CD4-positive, CD25-positive, alpha-beta regulatory T cell (primary cell): ENCODE measurements at regions not wholly inside any gene's neighbourhood (a gene's known extent, or its start where the extent isn't known, plus 50 kb on each side); places are given as distances from the start of the nearest gene placed in this dataset.

Experiments used
- ATAC-seq, 2 donors: fragments of 150-1000 bp; cut with Tn5 transposase; one replicate each; pipeline ENCODE4 v1.10.0; 2021; ENCODE audit warnings: low read depth in 2 of 2, moderate number of reproducible peaks in 2 of 2, moderate library complexity in 1 of 2
- DNase-seq, 3 donors: peaks; one replicate each; pipeline versions ENCODE4 v3.0.0 to v3.0.0-alpha.2; 2012 to 2022; ENCODE audit warnings: mixed read lengths in 1 of 3
- H3K27ac ChIP-seq: one replicate; pipeline ENCODE4 v1.7.0; 2013; ENCODE audit warnings: mild to moderate bottlenecking, low read length; ENCODE audit not compliant: insufficient read depth, poor library complexity, severe bottlenecking
- H3K27me3 ChIP-seq: one replicate; pipeline ENCODE4 v1.7.0; 2013; ENCODE audit warnings: low read length; ENCODE audit not compliant: control insufficient read depth, insufficient read depth
- H3K36me3 ChIP-seq: one replicate; pipeline ENCODE4 v1.7.0; 2013; ENCODE audit warnings: mild to moderate bottlenecking, low read length, moderate library complexity; ENCODE audit not compliant: control insufficient read depth, insufficient read depth
- H3K4me1 ChIP-seq: 2 replicates; pipeline ENCODE4 v1.7.0; 2013; ENCODE audit warnings: mild to moderate bottlenecking, low read length; ENCODE audit not compliant: insufficient read depth, control insufficient read depth, poor library complexity, severe bottlenecking
- H3K4me3 ChIP-seq: one replicate; pipeline ENCODE4 v1.7.0; 2013; ENCODE audit warnings: low read depth, mild to moderate bottlenecking, low read length, moderate library complexity
- H3K9me3 ChIP-seq, 2 experiments: 1 replicate in 1 of 2; 2 replicates in 1 of 2; pipeline ENCODE4 v1.7.0; 2013; ENCODE audit warnings: low read length in 2 of 2, mild to moderate bottlenecking in 1 of 2, moderate library complexity in 1 of 2; ENCODE audit not compliant: control insufficient read depth in 2 of 2
- H3K27ac Mint-ChIP-seq, 3 donors: one replicate each; pipeline ENCODE4 v1.8.0; 2020 to 2022; ENCODE audit warnings: mild to moderate bottlenecking in 3 of 3, mixed read lengths in 3 of 3, moderate library complexity in 2 of 3
- H3K27me3 Mint-ChIP-seq: one replicate; pipeline ENCODE4 v1.8.0; 2022; ENCODE audit warnings: mild to moderate bottlenecking, mixed read lengths
- H3K36me3 Mint-ChIP-seq: one replicate; pipeline ENCODE4 v1.8.0; 2020; ENCODE audit warnings: mixed read lengths
- H3K4me1 Mint-ChIP-seq, 4 donors: one replicate each; pipeline ENCODE4 v1.8.0; 2020 to 2022; ENCODE audit warnings: mixed read lengths in 4 of 4, mild to moderate bottlenecking in 1 of 4
- H3K4me3 Mint-ChIP-seq, 4 donors: one replicate each; pipeline ENCODE4 v1.8.0; 2020 to 2022; ENCODE audit warnings: mild to moderate bottlenecking in 4 of 4, mixed read lengths in 4 of 4, moderate library complexity in 3 of 4
- H3K9me3 Mint-ChIP-seq, 7 donors: one replicate each; pipeline ENCODE4 v1.8.0; 2020 to 2022; ENCODE audit warnings: mixed read lengths in 7 of 7, mild to moderate bottlenecking in 3 of 7, moderate library complexity in 2 of 7

DNA sequence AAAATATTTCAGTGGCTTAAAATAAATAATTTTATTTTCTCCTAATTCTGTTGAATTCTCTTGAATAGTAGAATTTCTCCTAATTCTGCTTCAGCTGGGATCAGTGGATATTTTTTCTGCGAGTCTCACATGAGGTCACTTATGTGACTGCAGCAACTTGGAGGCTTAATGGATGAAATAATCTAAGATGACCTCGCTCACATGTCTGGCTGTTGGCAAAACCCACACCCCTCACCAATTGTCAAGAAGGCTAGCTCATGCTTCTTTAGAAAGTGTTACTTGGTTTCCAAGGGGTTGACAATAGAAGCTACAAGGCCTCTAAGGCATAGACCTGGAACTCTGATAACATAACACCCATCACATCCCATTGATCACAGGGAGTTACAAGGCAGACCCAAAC lies 156.9 kb upstream of the DPYD start:
- H3K9me3 Mint-ChIP-seq, result peaks cover 0 to 1% (median 0%) of the 10 kb centered on the region in 7 donors
- H3K27ac Mint-ChIP-seq, result no peak overlapping the region
- no peak for ATAC-seq

DNA sequence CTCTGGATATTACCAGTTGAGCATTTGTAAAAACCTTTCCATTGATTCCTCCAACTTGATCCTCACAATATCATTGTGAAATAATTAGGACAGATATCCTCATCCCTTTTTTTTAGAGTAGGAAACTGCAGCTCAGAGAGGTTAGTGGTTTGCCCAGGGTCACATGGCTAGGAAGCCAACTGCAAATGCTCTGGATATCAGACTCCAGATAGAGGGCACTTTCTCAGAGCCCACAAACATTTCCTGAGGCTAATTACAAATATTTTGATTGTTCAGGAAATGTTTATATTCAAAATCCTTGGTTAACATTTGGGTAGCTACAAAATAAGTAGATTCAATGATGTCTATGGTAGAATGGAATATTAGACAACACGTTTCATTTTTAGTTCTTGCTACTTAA lies 154.8 kb upstream of the DPYD start:
- Histone ChIP-seq H3K4me3 (no peak overlapping the region), H3K4me1 (no peaks in the 10 kb centered on the region), H3K27ac (no peak overlapping the region), H3K36me3 (no peaks in the 10 kb centered on the region), H3K9me3 (no peaks in the 10 kb centered on the region), H3K27me3 (no peaks in the 10 kb centered on the region)
- no peak overlapping the region for H3K27ac Mint-ChIP-seq
- H3K9me3 Mint-ChIP-seq, result peaks cover 0 to 1% (median 0%) of the 10 kb centered on the region in 7 donors
- H3K4me3 Mint-ChIP-seq, result no peak overlapping the region
- ATAC-seq, result no peak
- H3K4me1 Mint-ChIP-seq, result no peaks in the 10 kb centered on the region
- no peaks in the 10 kb centered on the region for H3K27me3 Mint-ChIP-seq
- H3K36me3 Mint-ChIP-seq, result no peaks in the 10 kb centered on the region
- no peak for DNase-seq

More for the DNA sequence above, 156.9 kb upstream of the DPYD start:
- no peaks in the 10 kb centered on the region for H3K27me3 ChIP-seq
- no peaks in the 10 kb centered on the region for H3K9me3 ChIP-seq
- H3K27me3 Mint-ChIP-seq, result no peaks in the 10 kb centered on the region
- H3K4me3 Mint-ChIP-seq, result no peak overlapping the region
- no peak overlapping the region for H3K4me3 ChIP-seq
- DNase-seq, result no peak
- no peaks in the 10 kb centered on the region for H3K4me1 ChIP-seq
- no peaks in the 10 kb centered on the region for H3K4me1 Mint-ChIP-seq
- H3K27ac ChIP-seq, result no peak overlapping the region
- no peaks in the 10 kb centered on the region for H3K36me3 ChIP-seq
- no peaks in the 10 kb centered on the region for H3K36me3 Mint-ChIP-seq

DNA sequence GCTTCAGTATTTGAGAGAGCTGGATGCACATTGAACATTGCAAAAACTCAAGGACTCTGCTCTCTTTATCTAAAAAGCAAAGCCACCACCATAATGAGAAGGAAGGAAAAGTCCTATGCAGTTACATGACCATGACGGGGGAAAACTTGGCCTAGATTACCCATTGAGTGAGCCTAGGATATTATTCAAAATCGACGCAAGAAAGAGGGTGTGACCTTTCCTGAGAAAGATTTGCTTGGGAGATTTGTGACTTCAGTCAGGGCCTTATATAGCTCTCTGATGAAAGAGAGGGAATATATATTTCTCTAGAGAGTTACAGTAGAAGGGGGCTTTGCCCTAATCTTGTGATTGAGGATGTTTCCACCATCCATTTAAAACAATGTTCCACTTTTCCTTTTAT lies 153.0 kb upstream of the DPYD start:
- Histone ChIP-seq H3K27ac (no peak overlapping the region), H3K4me1 (no peaks in the 10 kb centered on the region), H3K27me3 (peaks cover 1% of the 10 kb centered on the region), H3K9me3 (no peaks in the 10 kb centered on the region), H3K36me3 (no peaks in the 10 kb centered on the region), H3K4me3 (no peak overlapping the region)
- DNase-seq, result no peak
- Mint-ChIP-seq H3K9me3 (no peaks in the 10 kb centered on the region), H3K27ac (peak overlapping the region in 1 of 3 donors; percentile 58), H3K4me3 (no peak overlapping the region), H3K36me3 (no peaks in the 10 kb centered on the region), H3K27me3 (no peaks in the 10 kb centered on the region), H3K4me1 (no peaks in the 10 kb centered on the region)
- ATAC-seq, result no peak

DNA sequence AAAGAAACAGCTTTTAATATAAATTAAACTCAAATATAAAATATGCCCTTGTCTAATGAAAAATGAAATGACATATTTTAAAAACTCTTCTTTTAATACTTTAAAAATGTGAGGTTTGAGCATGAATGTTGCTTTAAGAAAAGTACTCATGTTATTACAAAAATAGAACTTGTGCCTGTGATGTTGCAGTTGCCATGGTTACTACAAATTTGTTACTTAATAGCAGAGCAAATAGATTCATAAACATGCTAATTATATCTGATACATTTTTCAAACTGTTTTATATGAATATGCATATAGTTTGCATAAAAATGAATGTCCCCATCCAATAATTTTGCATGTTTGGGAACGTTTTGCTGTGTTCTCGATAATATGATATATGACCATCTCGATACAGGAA lies 152.3 kb upstream of the DPYD start:
- H3K9me3 Mint-ChIP-seq, result no peaks in the 10 kb centered on the region
- Histone ChIP-seq H3K27me3 (peaks cover 1% of the 10 kb centered on the region), H3K36me3 (no peaks in the 10 kb centered on the region), H3K4me3 (no peak overlapping the region), H3K4me1 (no peaks in the 10 kb centered on the region), H3K27ac (no peak overlapping the region), H3K9me3 (no peaks in the 10 kb centered on the region)
- H3K4me3 Mint-ChIP-seq, result no peak overlapping the region
- DNase-seq (no peak), ATAC-seq (no peak)
- H3K27ac Mint-ChIP-seq, result no peak overlapping the region
- H3K36me3 Mint-ChIP-seq, result no peaks in the 10 kb centered on the region
- H3K27me3 Mint-ChIP-seq, result no peaks in the 10 kb centered on the region
- no peaks in the 10 kb centered on the region for H3K4me1 Mint-ChIP-seq

DNA sequence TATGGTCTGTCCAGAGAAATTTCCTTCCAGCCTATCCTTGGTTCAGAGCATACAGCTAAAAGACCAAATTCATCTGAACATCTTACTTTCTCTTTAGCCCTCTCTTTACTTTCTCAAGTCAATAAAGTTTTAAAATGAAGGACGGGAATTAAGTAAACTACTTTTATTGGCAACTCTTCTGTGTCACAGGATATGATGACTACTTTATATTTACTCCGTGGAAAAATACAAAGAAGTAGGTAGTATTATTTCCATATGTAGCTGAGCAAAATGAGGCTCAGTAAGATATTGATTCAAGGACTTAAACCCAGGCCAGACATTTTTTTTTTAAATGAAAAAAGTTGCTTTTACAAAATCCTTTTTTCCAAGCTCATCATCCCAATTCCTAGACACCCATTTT lies 151.2 kb upstream of the DPYD start:
- H3K4me1 ChIP-seq, result no peaks in the 10 kb centered on the region
- Mint-ChIP-seq H3K27ac (no peak overlapping the region), H3K36me3 (no peaks in the 10 kb centered on the region), H3K4me1 (no peaks in the 10 kb centered on the region), H3K27me3 (no peaks in the 10 kb centered on the region), H3K9me3 (no peaks in the 10 kb centered on the region), H3K4me3 (no peak overlapping the region)
- no peak overlapping the region for H3K4me3 ChIP-seq
- no peak overlapping the region for H3K27ac ChIP-seq
- peaks cover 1% of the 10 kb centered on the region for H3K27me3 ChIP-seq
- H3K9me3 ChIP-seq, result no peaks in the 10 kb centered on the region
- no peaks in the 10 kb centered on the region for H3K36me3 ChIP-seq
- no peak for DNase-seq
- no peak for ATAC-seq

DNA sequence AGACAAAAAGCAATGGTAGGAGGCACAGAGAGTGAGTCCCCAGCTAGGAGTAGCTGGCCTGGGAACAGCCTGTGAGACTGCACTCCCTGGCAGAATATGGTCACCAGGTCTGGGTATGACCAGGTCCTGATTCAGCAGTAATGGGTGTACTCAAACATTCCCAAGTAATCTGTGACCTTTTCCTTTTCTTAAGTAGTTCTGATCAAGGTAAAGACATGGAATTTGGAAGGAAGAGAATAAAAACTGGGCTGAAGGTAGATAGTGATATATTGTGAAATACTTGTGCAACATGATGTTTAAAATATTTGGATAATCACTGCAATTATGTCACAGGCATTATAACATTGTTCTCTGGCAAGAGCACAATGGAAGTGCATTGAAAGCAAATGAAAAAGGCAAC lies 147.2 kb upstream of the DPYD start:
- no peak for DNase-seq
- no peak overlapping the region for H3K4me3 ChIP-seq
- no peak overlapping the region for H3K27ac ChIP-seq
- H3K36me3 ChIP-seq, result no peaks in the 10 kb centered on the region
- Mint-ChIP-seq H3K9me3 (peaks cover 0 to 2% (median 0%) of the 10 kb centered on the region in 7 donors), H3K27me3 (peaks cover 5% of the 10 kb centered on the region), H3K4me3 (no peak overlapping the region), H3K4me1 (no peaks in the 10 kb centered on the region), H3K27ac (no peak overlapping the region), H3K36me3 (no peaks in the 10 kb centered on the region)
- no peak for ATAC-seq
- H3K27me3 ChIP-seq, result peaks cover 1% of the 10 kb centered on the region
- H3K9me3 ChIP-seq, result no peaks in the 10 kb centered on the region
- H3K4me1 ChIP-seq, result no peaks in the 10 kb centered on the region

DNA sequence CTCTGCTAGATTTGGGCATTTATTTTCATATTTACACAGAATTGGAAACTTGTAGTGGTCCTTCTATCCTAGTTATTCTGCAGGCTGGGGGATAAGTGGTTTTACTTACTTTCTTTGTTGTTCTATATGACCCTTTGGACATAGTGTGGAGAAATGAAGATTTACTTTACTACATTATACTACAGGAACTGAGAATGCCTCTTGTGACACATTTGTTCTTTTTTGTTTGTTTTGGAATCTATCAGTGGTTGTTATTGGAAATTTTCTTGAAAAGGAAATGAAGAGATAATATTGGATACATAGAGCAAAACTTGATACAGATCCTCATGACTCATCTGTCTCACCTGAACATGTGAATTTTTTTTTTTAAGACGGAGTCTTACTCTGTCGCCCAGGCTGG lies 146.1 kb upstream of the DPYD start:
- peaks cover 5% of the 10 kb centered on the region for H3K27me3 Mint-ChIP-seq
- H3K4me3 Mint-ChIP-seq, result no peak overlapping the region
- no peak for DNase-seq

DNA sequence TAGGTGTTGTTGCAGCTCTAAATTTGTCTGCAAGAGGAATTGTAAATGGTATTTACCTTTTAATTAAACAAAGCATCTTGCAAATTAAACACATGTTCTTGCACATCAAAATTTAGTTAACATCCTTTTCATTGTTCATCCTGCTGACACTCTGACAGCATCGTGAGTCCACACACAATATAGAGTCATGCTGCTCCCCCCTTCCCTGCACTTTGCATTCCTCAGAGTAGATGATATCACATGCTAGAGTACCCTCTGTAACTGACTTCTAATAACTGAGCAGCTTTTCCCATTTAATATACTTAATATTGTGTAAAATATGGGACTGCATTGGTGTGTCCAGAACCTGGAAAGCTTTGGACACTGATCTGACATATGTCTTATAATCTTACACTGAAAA lies 138.8 kb upstream of the DPYD start:
- Mint-ChIP-seq H3K4me1 (no peaks in the 10 kb centered on the region), H3K27ac (no peak overlapping the region), H3K27me3 (peaks cover 45% of the 10 kb centered on the region), H3K9me3 (no peaks in the 10 kb centered on the region), H3K36me3 (no peaks in the 10 kb centered on the region), H3K4me3 (no peak overlapping the region)
- peaks cover 8% of the 10 kb centered on the region for H3K27me3 ChIP-seq
- DNase-seq (no peak), ATAC-seq (no peak)
- H3K4me1 ChIP-seq, result peaks cover under 1% of the 10 kb centered on the region
- no peaks in the 10 kb centered on the region for H3K36me3 ChIP-seq
- no peak overlapping the region for H3K27ac ChIP-seq
- H3K9me3 ChIP-seq, result no peaks in the 10 kb centered on the region
- no peak overlapping the region for H3K4me3 ChIP-seq

More for the DNA sequence above, 146.1 kb upstream of the DPYD start:
- no peak overlapping the region for H3K4me3 ChIP-seq
- H3K4me1 ChIP-seq, result no peaks in the 10 kb centered on the region
- Mint-ChIP-seq H3K27ac (no peak overlapping the region), H3K4me1 (no peaks in the 10 kb centered on the region), H3K9me3 (peaks cover 0 to 2% (median 0%) of the 10 kb centered on the region in 7 donors), H3K36me3 (no peaks in the 10 kb centered on the region)
- H3K36me3 ChIP-seq, result no peaks in the 10 kb centered on the region
- peaks cover 1% of the 10 kb centered on the region for H3K27me3 ChIP-seq
- ATAC-seq, result no peak
- H3K9me3 ChIP-seq, result no peaks in the 10 kb centered on the region
- no peak overlapping the region for H3K27ac ChIP-seq
